Mesenchymal stem cell (in vitro differentiated cells and primary cell): ENCODE measurements at regions not wholly inside any gene's neighbourhood (a gene's known extent, or its start where the extent isn't known, plus 50 kb on each side); places are given as distances from the start of the nearest gene placed in this dataset.

Source experiments
- DNase-seq: peaks from one replicate; pipeline ENCODE4 v3.0.0-alpha.2; 2013
- H2AFZ ChIP-seq: one replicate; pipeline ENCODE4 v1.6.1; 2013; ENCODE audit warnings: low read depth, mild to moderate bottlenecking, control low read depth, inconsistent platforms, low read length, moderate library complexity
- H2AK5ac ChIP-seq: 2 replicates; pipeline ENCODE4 v1.6.1; 2013; ENCODE audit warnings: low read length, moderate library complexity, mild to moderate bottlenecking, inconsistent platforms; ENCODE audit not compliant: severe bottlenecking
- H2BK120ac ChIP-seq: one replicate; pipeline ENCODE4 v1.6.1; 2013; ENCODE audit warnings: low read depth, mild to moderate bottlenecking, inconsistent platforms, low read length, moderate library complexity
- H2BK12ac ChIP-seq, 2 experiments: one replicate each; pipeline ENCODE4 v1.6.1; 2013; ENCODE audit warnings: inconsistent platforms in 2 of 2, low read length in 2 of 2, mild to moderate bottlenecking in 2 of 2, moderate library complexity in 2 of 2, control low read depth in 1 of 2
- H2BK15ac ChIP-seq: one replicate; pipeline ENCODE4 v1.6.1; 2013; ENCODE audit warnings: mild to moderate bottlenecking, low read depth, inconsistent platforms; ENCODE audit not compliant: poor library complexity, severe bottlenecking
- H2BK5ac ChIP-seq: 2 replicates; pipeline ENCODE4 v1.6.1; 2013; ENCODE audit warnings: low read depth, mild to moderate bottlenecking, low read length, control low read depth, inconsistent platforms; ENCODE audit not compliant: poor library complexity, severe bottlenecking
- H3K14ac ChIP-seq, 2 experiments: one replicate each; pipeline ENCODE4 v1.6.1; 2013; ENCODE audit warnings: inconsistent platforms in 2 of 2, low read length in 2 of 2, control low read depth in 1 of 2, mild to moderate bottlenecking in 1 of 2, moderate library complexity in 1 of 2
- H3K18ac ChIP-seq, 2 experiments: one replicate each; pipeline ENCODE4 v1.6.1; 2013; ENCODE audit warnings: inconsistent platforms in 2 of 2, low read length in 2 of 2, control low read depth in 1 of 2, low read depth in 1 of 2, mild to moderate bottlenecking in 1 of 2
- H3K23ac ChIP-seq, 2 experiments: one replicate each; pipeline ENCODE4 v1.6.1; 2013; ENCODE audit warnings: inconsistent platforms in 2 of 2, low read length in 2 of 2, mild to moderate bottlenecking in 2 of 2, moderate library complexity in 2 of 2, control low read depth in 1 of 2
- H3K27ac ChIP-seq: 2 replicates; pipeline ENCODE4 v1.5.1; 2013; ENCODE audit warnings: mild to moderate bottlenecking, moderate library complexity, low read length, control low read depth, inconsistent platforms; ENCODE audit not compliant: poor library complexity, severe bottlenecking
- H3K27me3 ChIP-seq, 2 experiments: 2 replicates each; pipeline versions ENCODE4 v1.6.1 to v1.7.0; 2013; ENCODE audit warnings: low read length in 2 of 2, mild to moderate bottlenecking in 2 of 2, moderate library complexity in 2 of 2, control low read depth in 1 of 2, inconsistent platforms in 1 of 2; ENCODE audit not compliant: control insufficient read depth in 1 of 2, insufficient read depth in 1 of 2
- H3K36me3 ChIP-seq, 2 experiments: 2 replicates each; pipeline versions ENCODE4 v1.6.1 to v1.7.0; 2013; ENCODE audit warnings: low read length in 2 of 2, control low read depth in 1 of 2, inconsistent platforms in 1 of 2, low read depth in 1 of 2, mild to moderate bottlenecking in 1 of 2; ENCODE audit not compliant: insufficient read depth in 2 of 2, control insufficient read depth in 1 of 2
- H3K4ac ChIP-seq, 2 experiments: one replicate each; pipeline ENCODE4 v1.6.1; 2013; ENCODE audit warnings: inconsistent platforms in 2 of 2, low read length in 2 of 2, mild to moderate bottlenecking in 2 of 2, moderate library complexity in 2 of 2, control low read depth in 1 of 2, low read depth in 1 of 2
- H3K4me1 ChIP-seq: 2 replicates; pipeline ENCODE4 v1.6.1; 2013; ENCODE audit warnings: low read depth, low read length, control low read depth; ENCODE audit not compliant: control insufficient read depth, insufficient read depth
- H3K4me2 ChIP-seq: 2 replicates; pipeline ENCODE4 v1.6.1; 2013; ENCODE audit warnings: low read length, mild to moderate bottlenecking, inconsistent platforms; ENCODE audit not compliant: poor library complexity, severe bottlenecking
- H3K4me3 ChIP-seq, 2 experiments: 2 replicates each; pipeline versions ENCODE4 v1.5.1 to v1.7.0; 2013; ENCODE audit warnings: low read length in 2 of 2, mild to moderate bottlenecking in 2 of 2, control low read depth in 1 of 2, low read depth in 1 of 2; ENCODE audit not compliant: insufficient read depth in 1 of 2
- H3K79me1 ChIP-seq: replicated peaks from 2 replicates; pipeline ENCODE4 v1.6.1; 2013; ENCODE audit warnings: mild to moderate bottlenecking, control low read depth, low read length, inconsistent platforms; ENCODE audit not compliant: poor library complexity, severe bottlenecking
- H3K9ac ChIP-seq: 2 replicates; pipeline ENCODE4 v1.7.0; 2013; ENCODE audit warnings: mild to moderate bottlenecking, low read length, moderate library complexity
- H3K9me3 ChIP-seq: 2 replicates; pipeline ENCODE4 v1.7.0; 2013; ENCODE audit warnings: mild to moderate bottlenecking, low read length; ENCODE audit not compliant: control insufficient read depth
- H4K8ac ChIP-seq: one replicate; pipeline ENCODE4 v1.6.1; 2013; ENCODE audit warnings: inconsistent platforms, mild to moderate bottlenecking, low read length, moderate library complexity
- H4K91ac ChIP-seq: one replicate; pipeline ENCODE4 v1.6.1; 2013; ENCODE audit warnings: mild to moderate bottlenecking, low read length, inconsistent platforms
- WGBS: methylation state at CpG from one replicate; pipeline ENCODE4 v1.1.7; 2013; ENCODE audit warnings: mixed read lengths; 5-methylcytosine and 5-hydroxymethylcytosine counted together

GRCh38 chr18:45334191-45334590 lies 281.1 kb upstream of the SLC14A2 start:
- Histone ChIP-seq H2AK5ac (no peak overlapping the region), H3K4ac (no peak overlapping the region), H4K91ac (no peak overlapping the region), H3K27me3 (peaks cover 0 to 6% of the 10 kb centered on the region in 2 experiments), H3K4me2 (no peak overlapping the region), H3K4me3 (no peak overlapping the region), H2BK15ac (no peak overlapping the region), H3K14ac (no peak overlapping the region), H2BK120ac (no peak overlapping the region), H2AFZ (no peak overlapping the region), H3K18ac (no peak overlapping the region), H3K27ac (no peak overlapping the region), H3K9me3 (no peaks in the 10 kb centered on the region), H3K79me1 (no peaks in the 10 kb centered on the region), H2BK12ac (no peak overlapping the region), H4K8ac (no peak overlapping the region), H3K9ac (no peak overlapping the region), H3K23ac (no peak overlapping the region), H3K4me1 (no peaks in the 10 kb centered on the region), H2BK5ac (no peak overlapping the region), H3K36me3 (no peaks in the 10 kb centered on the region)
- WGBS, result no CpG with 5 or more reads among the region's 1 CpG
- DNase-seq, result no peak

DNA sequence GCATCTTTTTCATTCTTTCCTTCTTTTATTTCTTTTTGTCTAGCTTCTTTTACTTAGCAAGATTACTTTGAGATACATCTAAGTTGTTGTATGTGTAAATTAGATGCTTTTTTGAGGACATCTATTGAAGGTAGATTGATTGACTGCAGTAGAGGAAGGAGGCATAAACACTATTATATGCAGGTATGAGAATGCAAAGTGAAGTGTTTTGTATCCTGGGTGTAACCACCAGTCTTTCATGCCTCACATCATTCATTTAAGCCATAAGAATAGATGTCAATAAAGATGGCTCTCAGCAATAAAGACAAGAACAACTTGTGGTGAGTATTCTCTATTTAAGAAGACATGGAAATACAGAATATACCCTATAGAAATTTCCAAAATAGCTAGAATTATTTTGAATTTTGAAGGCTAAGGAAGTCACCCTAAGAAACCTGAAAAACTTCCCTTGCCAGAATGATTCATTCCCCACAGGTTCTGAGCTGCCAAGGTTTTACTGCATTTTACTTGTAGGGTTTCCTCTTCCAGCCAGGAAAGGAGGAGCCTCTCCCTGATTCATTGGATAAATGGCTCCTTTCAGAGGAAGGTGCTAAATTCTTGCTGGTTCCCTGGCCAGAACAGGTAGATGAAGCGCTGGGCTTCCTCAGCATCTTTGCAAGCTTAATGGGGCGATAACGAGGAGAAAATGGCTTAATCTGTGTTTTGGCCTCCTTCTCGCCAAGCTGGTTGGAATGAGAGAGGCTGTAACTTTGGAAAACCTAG lies 279.8 kb upstream of the SLC14A2 start:
- H3K27me3 ChIP-seq, result peaks cover 0 to 3% of the 10 kb centered on the region in 2 experiments
- H3K4me1 ChIP-seq, result no peaks in the 10 kb centered on the region
- H3K14ac ChIP-seq, result no peak overlapping the region
- H3K4me3 ChIP-seq, result no peak overlapping the region
- H3K36me3 ChIP-seq, result no peaks in the 10 kb centered on the region
- no peaks in the 10 kb centered on the region for H3K79me1 ChIP-seq
- peak overlapping the region; percentile 54 for H4K8ac ChIP-seq
- no peak overlapping the region for H2BK15ac ChIP-seq
- H3K4ac ChIP-seq, result no peak overlapping the region
- no peak overlapping the region for H3K23ac ChIP-seq
- no peak for DNase-seq
- WGBS, result 48% methylated on average over 4 of the region's 4 CpGs
- H2BK12ac ChIP-seq, result no peak overlapping the region
- no peak overlapping the region for H3K9ac ChIP-seq
- H2BK5ac ChIP-seq, result no peak overlapping the region
- no peak overlapping the region for H2AFZ ChIP-seq
- H3K9me3 ChIP-seq, result no peaks in the 10 kb centered on the region
- H2AK5ac ChIP-seq, result no peak overlapping the region
- no peak overlapping the region for H4K91ac ChIP-seq
- no peak overlapping the region for H2BK120ac ChIP-seq
- H3K4me2 ChIP-seq, result no peak overlapping the region
- H3K18ac ChIP-seq, result no peak overlapping the region
- no peak overlapping the region for H3K27ac ChIP-seq

- Histone ChIP-seq H3K27me3 (peaks cover 0 to 3% of the 10 kb centered on the region in 2 experiments), H3K4me2 (no peak overlapping the region), H3K27ac (no peak overlapping the region), H3K4me1 (no peaks in the 10 kb centered on the region), H2AK5ac (no peak overlapping the region), H4K8ac (no peak overlapping the region), H2BK120ac (no peak overlapping the region), H3K9me3 (no peaks in the 10 kb centered on the region), H2BK5ac (no peak overlapping the region), H3K9ac (no peak overlapping the region), H2BK12ac (no peak overlapping the region), H3K79me1 (no peaks in the 10 kb centered on the region), H2AFZ (no peak overlapping the region), H3K18ac (no peak overlapping the region), H3K4me3 (no peak overlapping the region), H3K14ac (no peak overlapping the region), H2BK15ac (no peak overlapping the region), H3K23ac (no peak overlapping the region), H3K4ac (no peak overlapping the region), H4K91ac (no peak overlapping the region), H3K36me3 (no peaks in the 10 kb centered on the region)
- no peak for DNase-seq
- 96% methylated on average over 1 of the region's 1 CpG for WGBS
Measured at GRCh38 chr18:45336448-45336847, 278.8 kb upstream of the SLC14A2 start.

GRCh38 chr18:45337477-45337876 lies 277.8 kb upstream of the SLC14A2 start:
- Histone ChIP-seq H2BK12ac (no peak overlapping the region), H2BK120ac (no peak overlapping the region), H2AK5ac (no peak overlapping the region), H3K9ac (no peak overlapping the region), H4K8ac (no peak overlapping the region), H3K4me2 (no peak overlapping the region), H2BK5ac (no peak overlapping the region), H3K18ac (no peak overlapping the region), H4K91ac (no peak overlapping the region), H3K27me3 (peaks cover 0 to 3% of the 10 kb centered on the region in 2 experiments), H3K4me3 (no peak overlapping the region), H2BK15ac (no peak overlapping the region), H3K4ac (no peak overlapping the region), H3K36me3 (no peaks in the 10 kb centered on the region), H3K27ac (no peak overlapping the region), H3K14ac (no peak overlapping the region), H2AFZ (no peak overlapping the region), H3K9me3 (no peaks in the 10 kb centered on the region), H3K4me1 (no peaks in the 10 kb centered on the region), H3K79me1 (no peaks in the 10 kb centered on the region), H3K23ac (no peak overlapping the region)
- no peak for DNase-seq
- 62% methylated on average over 1 of the region's 1 CpG for WGBS
